MM.1S (cell line): ENCODE measurements at regions not wholly inside any gene's neighbourhood (a gene's known extent, or its start where the extent isn't known, plus 50 kb on each side); places are given as distances from the start of the nearest gene placed in this dataset.
A peak's percentile ranks its signal among the peaks of the same experiment; 100 is the strongest.

Experiments used
- DNase-seq: peaks from one replicate; pipeline ENCODE4 v3.0.0-alpha.2; 2015
- H2AFZ ChIP-seq: fragments of 300-600 bp; sonication (generic); 2 replicates; pipeline ENCODE4 v1.6.0; 2016; ENCODE audit warnings: antibody characterized with exemption, low read length
- H3F3A ChIP-seq: fragments of 300-600 bp; sonication (generic); 2 replicates; pipeline ENCODE4 v1.6.1; 2016; ENCODE audit warnings: mild to moderate bottlenecking, antibody characterized with exemption, low read length, moderate library complexity, mixed read lengths; ENCODE audit not compliant: insufficient read depth
- H3K27ac ChIP-seq: fragments of 300-600 bp; sonication (generic); 2 replicates; pipeline ENCODE4 v1.5.1; 2016; ENCODE audit warnings: mild to moderate bottlenecking, low read length
- H3K27me3 ChIP-seq: fragments of 300-600 bp; sonication (generic); replicated peaks from 2 replicates; pipeline ENCODE4 v1.6.0; 2016; ENCODE audit warnings: low read length; ENCODE audit not compliant: insufficient read depth
- H3K36me3 ChIP-seq: fragments of 300-600 bp; sonication (generic); replicated peaks from 2 replicates; pipeline ENCODE4 v1.6.1; 2016; ENCODE audit warnings: mild to moderate bottlenecking, low read length, mixed read lengths; ENCODE audit not compliant: insufficient read depth
- H3K4me1 ChIP-seq: fragments of 300-600 bp; sonication (generic); 2 replicates; pipeline ENCODE4 v1.6.1; 2016; ENCODE audit warnings: low read length, mixed read lengths
- H3K4me2 ChIP-seq: fragments of 300-600 bp; sonication (generic); 2 replicates; pipeline ENCODE4 v1.6.0; 2016; ENCODE audit warnings: low read depth, low read length
- H3K4me3 ChIP-seq: fragments of 300-600 bp; sonication (generic); 2 replicates; pipeline ENCODE4 v1.5.1; 2016; ENCODE audit warnings: low read length, mixed read lengths
- H3K79me2 ChIP-seq: fragments of 300-600 bp; sonication (generic); 2 replicates; pipeline ENCODE4 v1.6.1; 2016; ENCODE audit warnings: mixed run types, low read length, mixed read lengths
- H3K9ac ChIP-seq: fragments of 300-600 bp; sonication (generic); 2 replicates; pipeline ENCODE4 v1.6.1; 2016; ENCODE audit warnings: low read length, mixed read lengths
- H3K9me2 ChIP-seq: fragments of 300-600 bp; sonication (generic); replicated peaks from 2 replicates; pipeline ENCODE4 v1.6.1; 2016; ENCODE audit warnings: mild to moderate bottlenecking, low read length, mixed read lengths; ENCODE audit not compliant: insufficient read depth
- H3K9me3 ChIP-seq: fragments of 300-600 bp; sonication (generic); replicated peaks from 2 replicates; pipeline ENCODE4 v1.6.1; 2016; ENCODE audit warnings: mild to moderate bottlenecking, low read length, mixed read lengths; ENCODE audit not compliant: insufficient read depth
- H4K20me1 ChIP-seq: fragments of 300-600 bp; sonication (generic); 2 replicates; pipeline ENCODE4 v1.6.1; 2016; ENCODE audit warnings: mild to moderate bottlenecking, low read length, moderate library complexity, mixed read lengths; ENCODE audit not compliant: insufficient read depth
- EZH2 ChIP-seq: fragments of 300-600 bp; sonication (generic); optimal IDR thresholded peaks from 2 replicates; pipeline ENCODE3; 2017; ENCODE audit warnings: low read depth, mild to moderate bottlenecking, antibody characterized with exemption, low read length, mixed read lengths
- EZH2phosphoT487 ChIP-seq: fragments of 300-600 bp; sonication (generic); IDR thresholded peaks from 2 replicates; pipeline ENCODE4 v1.6.1; 2018; ENCODE audit warnings: antibody characterized with exemption, low read length
- TF ChIP-seq, protein P1 (sequence below): fragments of 300-600 bp; sonication (generic); IDR thresholded peaks from 2 replicates; pipeline ENCODE4 v1.5.1; 2016; ENCODE audit warnings: antibody characterized with exemption, low read length, mixed read lengths

DNA sequence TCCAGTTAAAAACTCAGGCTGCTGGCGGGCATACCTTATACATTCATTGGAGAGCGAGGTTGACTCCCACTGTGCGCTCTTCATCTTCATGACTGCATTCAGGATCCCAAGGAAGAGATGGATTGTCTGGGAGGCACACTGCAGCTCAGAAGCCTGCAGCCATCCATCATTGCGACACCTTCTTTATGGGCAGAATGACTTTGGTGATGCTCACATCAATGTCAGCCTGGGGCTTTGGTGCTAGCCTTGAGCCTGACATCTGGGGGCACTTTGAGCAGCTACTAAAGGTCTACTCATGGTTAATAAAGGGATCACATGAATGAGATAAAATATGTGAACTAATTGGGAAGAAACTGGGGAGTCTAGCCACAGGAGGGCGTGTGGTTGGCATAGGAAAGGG, 229.3 kb downstream of the PRDM2 start:
- Histone ChIP-seq H3K9ac (no peak overlapping the region), H3F3A (no peaks in the 10 kb centered on the region; the same call in 1 of the 2 replicates), H3K4me2 (no peak overlapping the region), H3K36me3 (no peaks in the 10 kb centered on the region), H3K27me3 (no peaks in the 10 kb centered on the region), H3K27ac (no peak overlapping the region), H3K4me3 (no peak overlapping the region), H3K9me2 (no peaks in the 10 kb centered on the region), H4K20me1 (no peaks in the 10 kb centered on the region), H3K4me1 (peaks cover 28% of the 10 kb centered on the region), H3K79me2 (no peaks in the 10 kb centered on the region), H3K9me3 (no peaks in the 10 kb centered on the region), H2AFZ (no peak overlapping the region)
- no peak for DNase-seq
- TF ChIP-seq EZH2 (no peak), EZH2phosphoT487 (no peak)
- TF ChIP-seq, protein P1, sequence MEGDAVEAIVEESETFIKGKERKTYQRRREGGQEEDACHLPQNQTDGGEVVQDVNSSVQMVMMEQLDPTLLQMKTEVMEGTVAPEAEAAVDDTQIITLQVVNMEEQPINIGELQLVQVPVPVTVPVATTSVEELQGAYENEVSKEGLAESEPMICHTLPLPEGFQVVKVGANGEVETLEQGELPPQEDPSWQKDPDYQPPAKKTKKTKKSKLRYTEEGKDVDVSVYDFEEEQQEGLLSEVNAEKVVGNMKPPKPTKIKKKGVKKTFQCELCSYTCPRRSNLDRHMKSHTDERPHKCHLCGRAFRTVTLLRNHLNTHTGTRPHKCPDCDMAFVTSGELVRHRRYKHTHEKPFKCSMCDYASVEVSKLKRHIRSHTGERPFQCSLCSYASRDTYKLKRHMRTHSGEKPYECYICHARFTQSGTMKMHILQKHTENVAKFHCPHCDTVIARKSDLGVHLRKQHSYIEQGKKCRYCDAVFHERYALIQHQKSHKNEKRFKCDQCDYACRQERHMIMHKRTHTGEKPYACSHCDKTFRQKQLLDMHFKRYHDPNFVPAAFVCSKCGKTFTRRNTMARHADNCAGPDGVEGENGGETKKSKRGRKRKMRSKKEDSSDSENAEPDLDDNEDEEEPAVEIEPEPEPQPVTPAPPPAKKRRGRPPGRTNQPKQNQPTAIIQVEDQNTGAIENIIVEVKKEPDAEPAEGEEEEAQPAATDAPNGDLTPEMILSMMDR = no peak

DNA sequence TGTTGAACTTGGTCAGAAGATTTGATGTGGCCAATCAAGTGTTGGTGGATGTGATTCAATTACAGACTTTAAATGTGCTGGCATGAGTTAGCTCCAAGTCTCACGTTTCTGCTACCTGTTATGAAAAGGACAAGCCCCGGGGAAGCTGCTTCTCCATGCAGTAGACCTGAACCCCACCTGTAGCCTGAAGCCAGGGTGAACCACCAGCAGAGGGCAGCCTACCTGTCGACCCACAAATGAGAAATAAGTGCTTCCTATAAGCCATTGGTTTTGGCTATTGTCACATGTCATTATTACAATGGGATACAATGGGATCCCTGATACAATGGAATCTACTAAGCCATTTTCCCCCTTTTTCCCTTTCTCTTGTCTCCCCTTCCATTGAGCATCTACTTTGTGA, 230.2 kb downstream of the PRDM2 start:
- peaks cover 28% of the 10 kb centered on the region for H3K4me1 ChIP-seq
- H2AFZ ChIP-seq = no peak overlapping the region
- no peak overlapping the region for H3K9ac ChIP-seq
- H3K9me2 ChIP-seq = no peaks in the 10 kb centered on the region
- H3K79me2 ChIP-seq = no peaks in the 10 kb centered on the region
- no peaks in the 10 kb centered on the region for H4K20me1 ChIP-seq
- no peak overlapping the region for H3K27ac ChIP-seq
- H3F3A ChIP-seq = no peaks in the 10 kb centered on the region; the same call in 1 of the 2 replicates
- no peak overlapping the region for H3K4me2 ChIP-seq
- no peaks in the 10 kb centered on the region for H3K36me3 ChIP-seq
- no peaks in the 10 kb centered on the region for H3K9me3 ChIP-seq
- DNase-seq = peak; percentile 25
- no peaks in the 10 kb centered on the region for H3K27me3 ChIP-seq
- TF ChIP-seq, protein P1 = peak; percentile 63
- no peak for TF ChIP-seq EZH2phosphoT487
- H3K4me3 ChIP-seq = no peak overlapping the region

DNA sequence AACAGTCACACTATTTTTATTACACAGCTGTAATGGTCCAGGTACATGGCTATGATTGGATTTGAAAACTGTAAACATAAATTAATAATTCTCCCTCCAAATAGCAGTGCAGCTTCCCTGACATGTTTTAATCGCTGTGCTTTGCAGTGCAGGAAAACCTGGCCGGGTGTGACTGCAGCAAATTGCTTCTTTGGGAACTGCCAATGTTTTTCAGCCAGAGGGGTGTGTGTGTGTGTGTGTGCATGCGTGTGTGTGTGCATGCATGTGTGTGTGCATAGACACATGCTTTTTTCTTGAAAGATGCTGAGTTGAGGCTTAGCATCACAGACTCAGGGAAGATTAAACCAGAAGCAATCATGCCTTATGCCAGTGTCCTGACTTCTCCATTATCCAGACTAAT, 231.2 kb downstream of the PRDM2 start:
- Histone ChIP-seq H3K27ac (no peak overlapping the region), H3F3A (no peaks in the 10 kb centered on the region; the same call in 1 of the 2 replicates), H4K20me1 (no peaks in the 10 kb centered on the region), H3K9me3 (no peaks in the 10 kb centered on the region), H3K36me3 (no peaks in the 10 kb centered on the region), H3K4me3 (no peak overlapping the region), H2AFZ (no peak overlapping the region), H3K4me2 (no peak overlapping the region), H3K27me3 (no peaks in the 10 kb centered on the region), H3K9ac (no peak overlapping the region), H3K4me1 (peaks cover 25% of the 10 kb centered on the region), H3K79me2 (no peaks in the 10 kb centered on the region), H3K9me2 (no peaks in the 10 kb centered on the region)
- TF ChIP-seq EZH2phosphoT487 (no peak), EZH2 (no peak)
- TF ChIP-seq, protein P1 = no peak
- DNase-seq = no peak
